ENCODE measurements at regions not wholly inside any gene's neighbourhood (a gene's known extent, or its start where the extent isn't known, plus 50 kb on each side); places are given as distances from the start of the nearest gene placed in this dataset.

- no peak for TF ChIP-seq POLR2AphosphoS5 (IDR thresholded peaks at IDR 0.05)
- TF ChIP-seq, protein P1, sequence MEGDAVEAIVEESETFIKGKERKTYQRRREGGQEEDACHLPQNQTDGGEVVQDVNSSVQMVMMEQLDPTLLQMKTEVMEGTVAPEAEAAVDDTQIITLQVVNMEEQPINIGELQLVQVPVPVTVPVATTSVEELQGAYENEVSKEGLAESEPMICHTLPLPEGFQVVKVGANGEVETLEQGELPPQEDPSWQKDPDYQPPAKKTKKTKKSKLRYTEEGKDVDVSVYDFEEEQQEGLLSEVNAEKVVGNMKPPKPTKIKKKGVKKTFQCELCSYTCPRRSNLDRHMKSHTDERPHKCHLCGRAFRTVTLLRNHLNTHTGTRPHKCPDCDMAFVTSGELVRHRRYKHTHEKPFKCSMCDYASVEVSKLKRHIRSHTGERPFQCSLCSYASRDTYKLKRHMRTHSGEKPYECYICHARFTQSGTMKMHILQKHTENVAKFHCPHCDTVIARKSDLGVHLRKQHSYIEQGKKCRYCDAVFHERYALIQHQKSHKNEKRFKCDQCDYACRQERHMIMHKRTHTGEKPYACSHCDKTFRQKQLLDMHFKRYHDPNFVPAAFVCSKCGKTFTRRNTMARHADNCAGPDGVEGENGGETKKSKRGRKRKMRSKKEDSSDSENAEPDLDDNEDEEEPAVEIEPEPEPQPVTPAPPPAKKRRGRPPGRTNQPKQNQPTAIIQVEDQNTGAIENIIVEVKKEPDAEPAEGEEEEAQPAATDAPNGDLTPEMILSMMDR (IDR thresholded peaks at IDR 0.05), result no peak
Measured at GRCh38 chr10:131013281-131013912, 298.1 kb downstream of the TCERG1L start.
